Cardiac septum (tissue), 1 donor: ENCODE measurements at regions not wholly inside any gene's neighbourhood (a gene's known extent, or its start where the extent isn't known, plus 50 kb on each side); places are given as distances from the start of the nearest gene placed in this dataset.

Experiments used
- DNase-seq: peaks from one replicate; pipeline ENCODE4 v3.0.0-alpha.2; 2020; ENCODE audit warnings: low spot score
- intact Hi-C: fragments of 100-400 bp; cut with DNase I; formaldehyde crosslinking; loops from one replicate; pipeline ENCODE4 v1.14.0; 2022
- donor health status: DM: no; HTN: no; CAD: no.

GRCh38 chr3:94179059-94179458, 116.2 kb downstream of the NSUN3 start:
- intact Hi-C loops = no loop called here
- no peak for DNase-seq

- no peak for DNase-seq
- intact Hi-C loops = no loop called here
Observed at GRCh38 chr3:94183551-94183950, 120.7 kb downstream of the NSUN3 start.

DNA sequence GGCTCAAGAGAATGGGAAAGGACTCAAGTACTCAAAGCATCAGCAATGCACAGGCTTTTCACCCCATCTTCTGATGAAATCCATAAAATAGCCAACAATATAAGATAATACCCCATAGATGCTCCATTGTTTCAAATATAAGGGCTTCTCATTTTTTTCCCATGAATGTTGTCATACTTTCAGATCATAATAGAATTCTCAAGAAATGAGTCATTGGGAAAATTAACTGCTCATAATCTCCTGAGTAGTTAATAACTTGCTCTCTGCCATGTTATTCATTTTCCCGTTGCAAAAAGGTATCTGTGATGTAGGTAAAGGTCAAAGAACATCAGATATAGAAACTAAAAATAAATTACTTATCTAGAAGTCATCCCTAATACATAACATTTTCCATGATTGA, 121.9 kb downstream of the NSUN3 start:
- DNase-seq = no peak
- intact Hi-C loops = no loop called here

- DNase-seq = no peak
- intact Hi-C loops = no loop called here
Observed at GRCh38 chr3:94185753-94186152, 122.9 kb downstream of the NSUN3 start.

GRCh38 chr3:94187697-94188096, 124.8 kb downstream of the NSUN3 start:
- intact Hi-C loops = no loop called here
- DNase-seq = no peak

DNA sequence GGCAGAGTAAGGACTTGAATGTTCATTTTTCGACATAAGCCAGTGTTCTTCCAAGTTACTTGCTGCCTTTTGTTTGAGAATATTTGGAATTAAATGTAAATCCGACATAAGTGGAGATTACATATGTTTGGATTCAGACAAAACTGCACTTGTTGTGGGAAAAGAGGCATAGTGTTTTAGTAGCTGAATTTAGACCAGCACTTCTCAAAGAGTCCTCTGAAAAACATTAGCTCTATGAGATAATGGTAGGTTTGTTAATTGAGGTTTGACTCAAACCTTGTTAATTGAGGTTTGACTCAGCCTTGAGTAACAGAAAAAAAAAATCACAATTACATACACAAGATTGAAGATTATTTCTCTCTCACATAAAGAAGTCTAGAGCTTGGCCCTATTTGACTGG, 132.5 kb downstream of the NSUN3 start:
- intact Hi-C loops = no loop called here
- DNase-seq = no peak

- no peak for DNase-seq
- intact Hi-C loops = no loop called here
Observed at GRCh38 chr3:94206291-94206690, 143.4 kb downstream of the NSUN3 start.

DNA sequence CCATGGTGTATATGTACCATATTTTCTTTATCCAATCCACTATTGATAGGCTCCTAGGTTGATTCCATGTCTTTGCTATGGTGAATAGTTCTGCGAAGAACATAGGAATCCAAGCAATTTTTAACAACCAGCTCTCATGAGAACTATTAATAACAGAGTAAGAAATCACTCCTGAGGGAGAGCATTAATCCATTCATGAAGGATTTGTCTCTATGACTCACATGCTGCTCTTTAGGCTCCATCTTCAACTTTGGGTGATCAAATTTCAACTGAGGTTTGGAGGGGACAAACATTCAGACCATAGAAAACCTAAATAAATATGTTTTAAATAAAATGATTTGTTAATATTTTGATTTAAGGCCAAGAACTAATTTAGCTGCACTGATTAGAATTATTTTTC, 147.4 kb downstream of the NSUN3 start:
- intact Hi-C loops = no loop called here
- DNase-seq = no peak

GRCh38 chr3:94217406-94217805, 154.5 kb downstream of the NSUN3 start:
- DNase-seq = no peak
- intact Hi-C loops = no loop called here

DNA sequence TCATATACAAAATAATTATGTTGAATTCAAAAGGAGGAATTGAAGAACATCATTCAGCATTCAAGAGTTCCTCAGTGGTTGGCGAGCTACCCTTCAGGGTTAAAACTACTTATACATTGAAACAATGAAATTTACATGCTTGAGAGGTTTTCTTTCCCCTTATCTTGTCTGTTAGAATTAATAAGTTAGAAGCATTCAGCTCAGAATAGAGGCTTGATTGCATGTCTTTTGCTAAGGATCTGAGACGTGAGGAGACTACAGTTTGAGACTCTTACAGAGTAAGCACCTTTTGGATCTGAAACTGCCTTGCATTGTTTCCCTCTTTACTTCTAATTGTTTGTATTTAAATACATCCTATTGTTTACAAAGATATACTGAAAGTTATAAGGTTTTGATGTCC, 157.6 kb downstream of the NSUN3 start:
- DNase-seq = no peak
- intact Hi-C loops = no loop called here

DNA sequence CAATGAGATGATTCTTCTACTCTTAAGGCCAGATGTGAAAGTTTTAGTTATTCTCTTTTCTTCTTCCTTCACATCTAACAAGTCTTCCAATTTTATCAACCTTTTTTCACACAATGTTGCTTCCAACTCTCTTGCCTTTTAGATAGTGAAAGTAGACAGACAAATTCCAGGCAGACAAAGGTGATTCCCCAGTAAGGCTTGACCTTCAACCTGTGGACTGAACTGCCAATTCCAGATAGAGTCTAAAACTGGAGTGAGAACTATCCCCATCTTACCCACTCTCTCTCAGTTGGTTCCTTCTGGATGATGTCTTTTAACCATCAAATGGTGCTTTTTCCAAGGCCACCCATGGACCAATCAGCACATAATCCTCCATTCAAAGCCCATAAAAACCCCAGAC, 159.0 kb downstream of the NSUN3 start:
- DNase-seq = no peak
- intact Hi-C loops = no loop called here

DNA sequence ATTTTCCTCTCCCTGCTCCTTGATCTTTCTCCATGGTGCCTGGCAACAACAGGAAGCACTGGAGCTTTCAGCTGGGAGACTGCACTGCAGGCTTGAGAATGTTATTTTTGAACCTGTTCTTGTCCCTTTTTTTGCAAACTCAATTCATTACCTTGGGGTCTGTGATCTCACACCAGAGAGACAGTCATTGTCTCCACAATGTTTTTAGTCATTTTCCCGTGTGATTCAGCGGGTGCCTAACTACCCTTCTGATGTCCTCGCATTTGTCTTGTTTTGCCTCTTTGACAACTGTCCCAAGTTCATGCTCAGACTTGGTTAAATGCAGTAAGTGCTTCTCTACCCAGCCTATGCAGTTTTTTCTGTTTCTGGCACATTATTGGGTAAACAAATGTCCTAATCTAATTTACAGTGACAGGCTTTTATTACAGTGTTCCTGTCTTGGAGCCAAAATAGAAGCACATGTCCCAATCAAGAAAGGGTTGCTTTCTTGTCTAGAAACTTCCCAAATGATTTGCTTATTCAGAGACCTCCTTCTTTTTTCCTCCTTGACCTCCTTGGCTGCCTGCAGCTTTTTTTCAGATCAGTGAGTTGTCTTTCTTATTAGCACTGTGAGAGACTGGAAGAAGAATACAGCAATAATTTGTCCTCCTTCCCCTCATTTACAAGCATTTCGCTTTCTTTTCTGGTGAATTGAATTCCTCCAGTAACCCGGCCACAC, 162.4 kb downstream of the NSUN3 start:
- DNase-seq = no peak

DNA sequence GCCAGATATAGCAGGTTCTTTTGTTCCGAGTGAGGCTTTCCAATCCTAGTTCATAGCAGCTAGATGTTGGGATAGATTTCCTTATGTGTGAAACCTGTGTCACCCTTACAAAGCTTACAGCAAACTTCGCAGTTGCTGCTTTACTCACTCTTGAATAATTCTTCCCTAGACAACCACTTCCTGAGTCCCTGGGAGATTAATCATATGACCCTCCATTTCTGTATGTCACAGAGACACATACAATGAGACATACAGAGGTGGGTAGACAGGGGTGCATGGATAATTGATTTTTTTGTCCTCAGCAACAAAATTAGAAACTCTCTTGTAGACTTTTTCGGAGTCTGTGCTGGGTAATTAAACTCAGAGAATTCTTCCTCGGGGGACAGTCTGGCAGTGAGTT, 163.2 kb downstream of the NSUN3 start:
- DNase-seq = no peak
- intact Hi-C loops = no loop called here

More for the DNA sequence above, 162.4 kb downstream of the NSUN3 start:
- intact Hi-C loops = no loop called here

- no peak for DNase-seq
- intact Hi-C loops = no loop called here
Observed at GRCh38 chr3:94232921-94233320, 170.1 kb downstream of the NSUN3 start.

- intact Hi-C loops = no loop called here
- DNase-seq = no peak
Observed at GRCh38 chr3:94234177-94234788, 171.4 kb downstream of the NSUN3 start.

- DNase-seq = no peak
- intact Hi-C loops = no loop called here
Observed at GRCh38 chr3:94241986-94242385, 179.1 kb downstream of the NSUN3 start.

DNA sequence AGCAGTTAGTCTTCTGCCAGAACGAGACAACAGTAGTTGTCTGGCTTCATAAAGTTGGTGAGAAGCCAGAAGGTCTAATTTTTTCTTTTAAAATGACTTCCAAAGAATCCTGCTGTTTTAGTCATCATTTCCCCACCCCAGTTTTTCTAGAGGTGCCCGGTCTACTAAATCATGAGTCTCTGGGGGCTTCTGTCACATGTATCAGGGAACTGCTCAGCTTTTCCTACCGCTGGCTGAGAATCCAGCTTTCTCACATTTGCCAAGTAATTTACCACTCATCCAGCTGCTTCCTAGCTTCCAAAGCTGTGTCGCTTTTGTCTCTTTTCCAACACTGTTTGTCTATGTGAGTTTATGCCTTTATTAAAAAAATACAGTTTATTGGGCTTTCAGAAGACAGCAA, 183.3 kb downstream of the NSUN3 start:
- DNase-seq = no peak

DNA sequence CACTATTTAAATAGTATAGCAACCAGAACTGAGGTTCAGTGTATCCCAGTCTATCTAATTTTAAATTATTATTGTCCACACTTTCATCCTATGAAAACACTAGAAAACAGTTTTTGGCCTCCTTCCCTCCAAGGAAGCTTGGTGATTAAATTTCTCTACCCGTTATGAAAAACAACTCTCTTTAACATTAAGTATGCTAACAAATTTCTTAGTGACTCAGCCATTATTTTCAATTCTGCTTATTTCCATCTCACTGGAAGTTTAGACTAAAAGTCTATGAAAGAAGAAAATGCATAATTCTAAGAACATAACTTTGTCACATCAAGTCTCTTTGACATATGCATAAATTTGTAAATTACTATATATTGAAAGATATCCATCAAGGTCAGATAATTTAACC, 185.2 kb downstream of the NSUN3 start:
- intact Hi-C loops = no loop called here
- no peak for DNase-seq

More for the DNA sequence above, 183.3 kb downstream of the NSUN3 start:
- intact Hi-C loops = no loop called here

- intact Hi-C loops = no loop called here
Observed at GRCh38 chr3:94249491-94250079, 186.7 kb downstream of the NSUN3 start.

GRCh38 chr3:94251566-94251965, 188.7 kb downstream of the NSUN3 start:
- intact Hi-C loops = no loop called here
- DNase-seq = no peak

More at GRCh38 chr3:94249491-94250079, 186.7 kb downstream of the NSUN3 start:
- DNase-seq = no peak

DNA sequence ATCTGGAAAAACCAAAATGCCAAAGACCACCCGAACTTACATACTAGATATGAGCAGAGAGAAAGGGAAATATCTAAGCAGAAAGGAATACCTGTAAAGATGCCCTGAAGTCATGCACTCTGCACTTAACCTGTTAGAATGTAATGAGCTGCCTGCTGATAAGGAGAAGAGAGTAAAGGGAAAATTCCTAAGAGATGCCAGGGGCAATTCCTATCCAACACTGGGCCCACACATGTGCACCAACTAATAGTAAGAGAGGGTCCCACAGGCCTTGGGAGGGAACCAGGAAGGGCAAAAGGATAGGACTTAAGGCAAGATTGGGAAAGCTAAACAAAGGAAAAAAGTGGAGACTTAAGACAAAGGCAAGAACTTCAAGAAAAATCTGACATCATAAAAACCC, 189.5 kb downstream of the NSUN3 start:
- no peak for DNase-seq
- intact Hi-C loops = no loop called here
